HepG2 (cell line): ENCODE measurements at regions not wholly inside any gene's neighbourhood (a gene's known extent, or its start where the extent isn't known, plus 50 kb on each side); places are given as distances from the start of the nearest gene placed in this dataset.

Experiments
- ATAC-seq: fragments of 200-7000 bp; cut with Tn5 transposase; 3 replicates; pipeline ENCODE4 v1.9.1; 2020; ENCODE audit warnings: mild to moderate bottlenecking, moderate library complexity
- BruUV-seq: library from RNA; stranded (reverse); fragments of 400-500 nt; replicated peaks from 2 replicates; lab custom pipeline; 2021; lab: Mats Ljungman, UMichigan
- CTCF ChIA-PET: fragments of 300-600 bp; formaldehyde crosslinking; extraction: SDS; loops from one replicate; lab custom pipeline; 2021; ENCODE audit warnings: low total read pairs, inconsistent platforms, low intra/inter-chr PET ratio; lab: Yijun Ruan, JAX
- POLR2A ChIA-PET: fragments of 350-600 bp; sonication (Branson Sonifier 250); formaldehyde crosslinking; loops from one replicate; lab custom pipeline; 2020; ENCODE audit warnings: antibody characterized with exemption, inconsistent platforms; lab: Yijun Ruan, JAX
- DNase-seq: peaks from one replicate; pipeline ENCODE4 v3.0.0-alpha.2; 2015; ENCODE audit warnings: low spot score
- FAIRE-seq: peaks from 3 replicates; lab custom pipeline; 2011; peaks lifted over from hg19 to GRCh38; lab: Jason Lieb, UNC
- H2AFZ ChIP-seq: one replicate; pipeline ENCODE4 v1.6.1; 2011; ENCODE audit warnings: low read length, inconsistent platforms
- H3K27ac ChIP-seq: fragments of 300-600 bp; 3 replicates; pipeline ENCODE4 v1.8.0; 2011; ENCODE audit warnings: mixed run types, mild to moderate bottlenecking, mixed read lengths, low read length, inconsistent platforms; ENCODE audit not compliant: insufficient read depth; ENCODE audit errors: extremely low read length
- H3K27me3 ChIP-seq, 2 experiments: fragments of 200-600 bp in 1 of 2; 2 replicates in 1 of 2; 3 replicates in 1 of 2; pipeline versions ENCODE4 v1.6.0 to v1.8.0; 2011; ENCODE audit warnings: low read length in 2 of 2, mild to moderate bottlenecking in 2 of 2, moderate library complexity in 2 of 2, inconsistent platforms in 1 of 2; ENCODE audit not compliant: insufficient read depth in 2 of 2, control insufficient read depth in 1 of 2
- H3K36me3 ChIP-seq, 2 experiments: fragments of 200-600 bp in 1 of 2; replicated peaks in 1 of 2; 2 replicates in 1 of 2; 3 replicates in 1 of 2; pipeline versions ENCODE4 v1.5.1 to v1.8.0; 2011; ENCODE audit warnings: low read length in 2 of 2, inconsistent platforms in 1 of 2; ENCODE audit not compliant: insufficient read depth in 2 of 2, control insufficient read depth in 1 of 2
- H3K4me1 ChIP-seq: 2 replicates; pipeline ENCODE4 v1.5.1; 2012; ENCODE audit warnings: low read length, inconsistent platforms; ENCODE audit not compliant: insufficient read depth
- H3K4me2 ChIP-seq: 2 replicates; pipeline ENCODE4 v1.6.0; 2011; ENCODE audit warnings: low read depth, low read length, inconsistent platforms
- H3K4me3 ChIP-seq, 3 experiments: fragments of 200-600 bp in 1 of 3; sonication (generic), shearing (Covaris generic) in 1 of 3; replicated peaks in 1 of 3; 2 replicates each; pipeline ENCODE4 v1.5.1; 2011 to 2016; ENCODE audit warnings: low read length in 3 of 3, inconsistent platforms in 2 of 3, low read depth in 2 of 3, mild to moderate bottlenecking in 2 of 3, control low read depth in 1 of 3, mixed read lengths in 1 of 3; ENCODE audit not compliant: insufficient read depth in 1 of 3
- H3K79me2 ChIP-seq: one replicate; pipeline ENCODE4 v1.6.1; 2011; ENCODE audit warnings: low read length, inconsistent platforms; ENCODE audit not compliant: insufficient read depth
- H3K9ac ChIP-seq: 2 replicates; pipeline ENCODE4 v1.6.0; 2011; ENCODE audit warnings: mild to moderate bottlenecking, low read depth, low read length, inconsistent platforms; ENCODE audit not compliant: insufficient read depth
- H3K9me3 ChIP-seq: 2 replicates; pipeline ENCODE4 v1.5.1; 2012; ENCODE audit warnings: mild to moderate bottlenecking, low read length
- H4K20me1 ChIP-seq: 2 replicates; pipeline ENCODE4 v1.6.0; 2011; ENCODE audit warnings: inconsistent platforms, mild to moderate bottlenecking, low read length, moderate library complexity; ENCODE audit not compliant: insufficient read depth
- HMGXB4 ChIP-seq, 2 experiments: sonication (generic) in 1 of 2; formaldehyde crosslinking in 1 of 2; IDR thresholded peaks; 2 replicates each; pipeline versions ENCODE4 v1.4.0 to v1.6.1; 2018 to 2020; ENCODE audit warnings: missing genetic modification reagents in 2 of 2, borderline replicate concordance in 1 of 2, low read depth in 1 of 2, mild to moderate bottlenecking in 1 of 2, missing biosample characterization in 1 of 2
- IKZF1 ChIP-seq: fragments of 450-650 bp; IDR thresholded peaks from 2 replicates; pipeline ENCODE4 v1.7.1; 2016
- IKZF5 ChIP-seq: IDR thresholded peaks from 2 replicates; pipeline ENCODE4 v1.6.1; 2018; ENCODE audit warnings: missing genetic modification reagents, mild to moderate bottlenecking, missing compliant biosample characterization
- KDM2A ChIP-seq: sonication (generic); formaldehyde crosslinking; IDR thresholded peaks from 2 replicates; pipeline ENCODE4 v1.4.0; 2020; ENCODE audit warnings: low read depth, missing genetic modification reagents, borderline replicate concordance
- KDM6A ChIP-seq: IDR thresholded peaks from 2 replicates; pipeline ENCODE4 v1.6.1; 2016; ENCODE audit warnings: low read depth
- NCOA2 ChIP-seq: sonication (generic); formaldehyde crosslinking; IDR thresholded peaks from 2 replicates; pipeline ENCODE4 v1.8.0; 2022; ENCODE audit warnings: inconsistent platforms
- NCOA5 ChIP-seq: sonication (generic); formaldehyde crosslinking; IDR thresholded peaks from 2 replicates; pipeline ENCODE4 v1.4.0; 2020; ENCODE audit warnings: missing genetic modification reagents
- NFYC ChIP-seq: IDR thresholded peaks from 2 replicates; pipeline ENCODE4 v1.6.1; 2016; ENCODE audit warnings: missing genetic modification reagents, missing compliant biosample characterization
- PBX2 ChIP-seq: IDR thresholded peaks from 2 replicates; pipeline ENCODE4 v1.6.1; 2016; ENCODE audit warnings: control low read depth
- SALL2 ChIP-seq: sonication (generic); formaldehyde crosslinking; IDR thresholded peaks from 2 replicates; pipeline ENCODE4 v1.8.1; 2023; ENCODE audit warnings: mild to moderate bottlenecking, missing genetic modification reagents, inconsistent platforms
- SKI ChIP-seq: fragments of 450-650 bp; IDR thresholded peaks from one replicate; pipeline ENCODE4 v1.6.1; 2018; ENCODE audit warnings: mild to moderate bottlenecking; ENCODE audit not compliant: partially characterized antibody
- SMARCE1 ChIP-seq: fragments of 450-650 bp; IDR thresholded peaks from 2 replicates; pipeline ENCODE4 v1.6.1; 2017; ENCODE audit warnings: borderline replicate concordance
- SOX5 ChIP-seq: IDR thresholded peaks from 2 replicates; pipeline ENCODE4 v1.6.1; 2016; ENCODE audit warnings: borderline replicate concordance
- ZNF333 ChIP-seq: sonication (generic); formaldehyde crosslinking; IDR thresholded peaks from 2 replicates; pipeline ENCODE4 v1.4.0; 2020; ENCODE audit warnings: mild to moderate bottlenecking, missing genetic modification reagents, borderline replicate concordance
- ZNF737 ChIP-seq: sonication (generic); formaldehyde crosslinking; IDR thresholded peaks from 2 replicates; pipeline ENCODE4 v1.5.0; 2020; ENCODE audit warnings: missing genetic modification reagents, mild to moderate bottlenecking, borderline replicate concordance
- WGBS: methylation state at CpG from one replicate; pipeline ENCODE4 v1.1.6; 2017; ENCODE audit warnings: low lambda C conversion rate; 5-methylcytosine and 5-hydroxymethylcytosine counted together
- in situ Hi-C: cut with HindIII; loops from 2 replicates; pipeline ENCODE4 v1.10.0; 2017; ENCODE audit warnings: low pct_unique_long_range_greater_than_20kb; ENCODE audit not compliant: extremely low pct_ligation_motif_present
- intact Hi-C: fragments of 100-400 bp; cut with micrococcal nuclease; formaldehyde crosslinking; loops from one replicate; pipeline ENCODE4 v1.10.0; 2022; ENCODE audit not compliant: unreplicated experiment

GRCh38 chr10:29370097-29371092 lies 81.5 kb downstream of the LYZL1 start:
- FAIRE-seq, result no peak
- in situ Hi-C loops, result loop anchor here (10.0 kb wide), 1 partner anchor 126 kb away; no protein-coding TSS in a partner anchor
- Histone ChIP-seq H3K4me2 (no peak overlapping the region), H2AFZ (no peak overlapping the region), H3K27ac (no peak overlapping the region), H3K36me3 (no peaks in the 10 kb centered on the region)
- intact Hi-C loops, result no loop called here
- TF ChIP-seq IKZF5 (no peak), SKI (no peak), KDM2A (CRISPR knock-in tag) (no peak), HMGXB4 (CRISPR knock-in tag; IDR thresholded peaks at IDR 0.05; ENCODE audit: borderline replicate concordance in 1 of 2, low read depth in 1 of 2) (no peak), NCOA5 (no peak), SMARCE1 (no peak), SALL2 (no peak), SOX5 (CRISPR knock-in tag) (no peak), NCOA2 (CRISPR knock-in tag) (no peak), NFYC (CRISPR knock-in tag) (no peak), ZNF333 (CRISPR knock-in tag) (no peak), PBX2 (CRISPR knock-in tag) (no peak), ZNF737 (CRISPR knock-in tag) (no peak), IKZF1 (no peak), KDM6A (no peak)
- TF ChIP-seq, all 625 proteins: peak for 0
- Histone ChIP-seq H3K4me1 (peaks cover 23% of the 10 kb centered on the region), H3K27me3 (no peaks in the 10 kb centered on the region), H3K9me3 (no peaks in the 10 kb centered on the region), H3K9ac (no peak overlapping the region), H3K79me2 (no peaks in the 10 kb centered on the region), H4K20me1 (no peaks in the 10 kb centered on the region), H3K4me3 (no peak overlapping the region)
- WGBS, result 68% methylated on average over 17 of the region's 17 CpGs
- POLR2A ChIA-PET, result interaction anchor here (1.0 kb wide), 1 partner anchor 15 kb away, joined by 3 read pairs; no protein-coding TSS in a partner anchor
- CTCF ChIA-PET, result no interaction called here
- no TSS peak for BruUV-seq
- DNase-seq (no peak), ATAC-seq (no peak)
